DMS153 treated with DMSO at 0.1 percent for 48 hours (cell line): ENCODE measurements at regions not wholly inside any gene's neighbourhood (a gene's known extent, or its start where the extent isn't known, plus 50 kb on each side); places are given as distances from the start of the nearest gene placed in this dataset.
"Not testable (repeated sequence)": the region's sequence is repeated elsewhere in the genome, so short reads cannot be mapped to it uniquely, and the experiment has no call there.

ENCODE experiments used
- DNase-seq: peaks from one replicate; lab custom pipeline; 2025; ENCODE audit not compliant: unreplicated experiment; lab: John Stamatoyannopoulos, UW

GRCh38 chr6:51120016-51120415 lies 301.3 kb downstream of the TFAP2B start:
- no peak for DNase-seq

- not testable (repeated sequence) for DNase-seq
Observed at GRCh38 chr6:51121380-51121976, 302.8 kb downstream of the TFAP2B start.

GRCh38 chr6:51129043-51129442 lies 310.4 kb downstream of the TFAP2B start:
- DNase-seq = no peak

- no peak for DNase-seq
Observed at GRCh38 chr6:51137777-51138176, 319.1 kb downstream of the TFAP2B start.

- DNase-seq = no peak
Observed at GRCh38 chr6:51139950-51140385, 321.3 kb downstream of the TFAP2B start.

- DNase-seq = no peak
Observed at GRCh38 chr6:51141080-51141479, 322.4 kb downstream of the TFAP2B start.

GRCh38 chr6:51147756-51148155 lies 329.1 kb downstream of the TFAP2B start:
- DNase-seq = no peak

- DNase-seq = no peak
Observed at GRCh38 chr6:51152594-51152993, 333.9 kb downstream of the TFAP2B start.

GRCh38 chr6:51153109-51153508 lies 334.4 kb downstream of the TFAP2B start:
- DNase-seq = no peak

GRCh38 chr6:51154925-51155324 lies 336.3 kb downstream of the TFAP2B start:
- DNase-seq = not testable (repeated sequence)

GRCh38 chr6:51159260-51159659 lies 340.6 kb downstream of the TFAP2B start:
- not testable (repeated sequence) for DNase-seq

- no peak for DNase-seq
Observed at GRCh38 chr6:51161752-51162151, 343.1 kb downstream of the TFAP2B start.

- no peak for DNase-seq
Observed at GRCh38 chr6:51163843-51164529, 345.3 kb downstream of the TFAP2B start.

- DNase-seq = no peak
Observed at GRCh38 chr6:51166914-51167313, 348.2 kb downstream of the TFAP2B start.

- DNase-seq = no peak
Observed at GRCh38 chr6:51167468-51167867, 348.8 kb downstream of the TFAP2B start.

GRCh38 chr6:51182827-51183226 lies 364.2 kb downstream of the TFAP2B start:
- DNase-seq = no peak

- no peak for DNase-seq
Observed at GRCh38 chr6:51184046-51184445, 365.4 kb downstream of the TFAP2B start.

- DNase-seq = not testable (repeated sequence)
Observed at GRCh38 chr6:51193163-51193562, 374.5 kb downstream of the TFAP2B start.

GRCh38 chr6:51199105-51199552 lies 380.5 kb downstream of the TFAP2B start:
- DNase-seq = no peak

- DNase-seq = no peak
Observed at GRCh38 chr6:51199733-51200260, 381.1 kb downstream of the TFAP2B start.

- no peak for DNase-seq
Observed at GRCh38 chr6:51200676-51201075, 382.0 kb downstream of the TFAP2B start.

GRCh38 chr6:51202653-51203052 lies 384.0 kb downstream of the TFAP2B start:
- DNase-seq = not testable (repeated sequence)
